Heart left ventricle (tissue), 16 donors: ENCODE measurements at regions not wholly inside any gene's neighbourhood (a gene's known extent, or its start where the extent isn't known, plus 50 kb on each side); places are given as distances from the start of the nearest gene placed in this dataset.

ENCODE experiments used
- ATAC-seq, 4 donors: fragments of 200-7000 bp; cut with Tn5 transposase; one replicate each; pipeline ENCODE4 v1.9.1; 2020 to 2022; ENCODE audit warnings: moderate library complexity in 4 of 4, mild to moderate bottlenecking in 3 of 4, moderate number of reproducible peaks in 1 of 4
- DNase-seq, 5 donors: peaks; one replicate each; pipeline ENCODE4 v3.0.0-alpha.2; 2020
- H3K27ac ChIP-seq, 12 donors: fragments of 200-600 bp; sonication (generic) in 4 of 12; one replicate each; pipeline versions ENCODE4 v1.5.0 to v1.8.0; 2016 to 2022; ENCODE audit warnings: mild to moderate bottlenecking in 2 of 12
- H3K27me3 ChIP-seq, 9 donors: fragments of 200-600 bp; sonication (generic) in 2 of 9; one replicate each; pipeline versions ENCODE4 v1.5.1 to v1.8.0; 2016 to 2022; ENCODE audit warnings: mild to moderate bottlenecking in 3 of 9
- H3K36me3 ChIP-seq, 9 donors: fragments of 200-600 bp; sonication (generic) in 2 of 9; one replicate each; pipeline versions ENCODE4 v1.5.0 to v1.8.0; 2018 to 2022; ENCODE audit warnings: mild to moderate bottlenecking in 2 of 9
- H3K4me1 ChIP-seq, 12 donors: fragments of 200-600 bp; sonication (generic) in 4 of 12; one replicate each; pipeline versions ENCODE4 v1.5.0 to v1.8.0; 2016 to 2022; ENCODE audit warnings: mild to moderate bottlenecking in 3 of 12
- H3K4me3 ChIP-seq, 12 donors: fragments of 200-600 bp; sonication (generic) in 4 of 12; one replicate each; pipeline versions ENCODE4 v1.5.0 to v1.8.0; 2017 to 2022; ENCODE audit warnings: mild to moderate bottlenecking in 9 of 12, moderate library complexity in 4 of 12
- H3K9me3 ChIP-seq, 12 donors: fragments of 200-600 bp; sonication (generic) in 4 of 12; one replicate each; pipeline versions ENCODE4 v1.5.0 to v1.8.0; 2016 to 2022; ENCODE audit warnings: mild to moderate bottlenecking in 1 of 12
- CTCF ChIP-seq, 12 donors: fragments of 200-600 bp; sonication (generic) in 4 of 12; IDR thresholded peaks; one replicate each; pipeline versions ENCODE4 v1.5.0 to v1.8.0; 2018 to 2022; ENCODE audit warnings: antibody characterized with exemption in 12 of 12, mild to moderate bottlenecking in 5 of 12
- POLR2A ChIP-seq, 2 donors: fragments of 450-650 bp; IDR thresholded peaks; one replicate each; pipeline ENCODE4 v1.6.1; 2017; ENCODE audit warnings: antibody characterized with exemption in 2 of 2, mild to moderate bottlenecking in 2 of 2, moderate library complexity in 2 of 2
- WGBS, 4 donors: extraction: QIAGEN DNeasy Blood & Tissue Kit in 2 of 4; methylation state at CpG; one replicate each; pipeline versions ENCODE4 v1.1.5 to v1.1.7; 2013 to 2018; 5-methylcytosine and 5-hydroxymethylcytosine counted together
- intact Hi-C, 10 donors: fragments of 100-400 bp; cut with DNase I; formaldehyde crosslinking; loops; one replicate each; pipeline versions ENCODE4 v1.11.1 to v1.14.2; 2022
- donor health status: ischemic (EF 13 %, LVEDD 7.1; RV severe dilation, severe dysfunction).
- donor health status: healthy with polysubstance abuse.
- donor health status: DM: no; HTN: yes; CAD: no.
- donor health status: DM: no; HTN: no; CAD: no.
- donor health status: ischemic (EF 25% LVEDD 6.9; RV normal size, moderate dysfunction).
- donor health status: ischemic (EF 25% LVEDD 5.7; RV mildly dilated, moderate dysfunction).
- donor health status: healthy.
- donor health status: DM: yes; HTN: yes; CAD: no.
- donor health status: ischemic (EF 35%, LVEDD 5.7; RV mildly dilated, moderate dysfunction).
- donor health status: nonischemic (EF 11% LVEDD 7.7; RV severe dilation, severe dysfunction).
- donor health status: DM: yes; HTN: yes; CAD: no.
- donor health status: PGD.
- donor health status: ischemic (EF 29% LVEDD 5.4; RV normal size, mild dysfunction).
- donor health status: nonischemic (EF 23%, LVEDD 6.1; RV moderate dilation, normal function).

GRCh38 chr1:239228451-239228850, 157.9 kb upstream of the CHRM3 start:
- Histone ChIP-seq H3K27ac (no peak overlapping the region), H3K4me3 (no peak overlapping the region), H3K4me1 (no peaks in the 10 kb centered on the region), H3K36me3 (no peaks in the 10 kb centered on the region), H3K9me3 (peaks cover 0 to 32% (median 13%) of the 10 kb centered on the region in 12 donors), H3K27me3 (no peaks in the 10 kb centered on the region)
- intact Hi-C loops, result no loop called here
- DNase-seq (no peak), ATAC-seq (no peak)
- TF ChIP-seq POLR2A (IDR thresholded peaks at IDR 0.05), result no peak

- no peak for TF ChIP-seq CTCF (IDR thresholded peaks at IDR 0.05)
- no peak for TF ChIP-seq POLR2A (IDR thresholded peaks at IDR 0.05)
- ATAC-seq (no peak), DNase-seq (no peak)
- Histone ChIP-seq H3K4me1 (no peaks in the 10 kb centered on the region), H3K27ac (no peak overlapping the region), H3K4me3 (no peak overlapping the region), H3K9me3 (peaks cover 0 to 62% (median 29%) of the 10 kb centered on the region in 12 donors), H3K36me3 (no peaks in the 10 kb centered on the region), H3K27me3 (no peaks in the 10 kb centered on the region)
- 69 to 75% (median 72%) methylated on average over 2 of the region's 2 CpGs for WGBS, 4 donors
- intact Hi-C loops, result no loop called here
Observed at GRCh38 chr1:239225396-239225795, 161.0 kb upstream of the CHRM3 start.

- no peak for ATAC-seq
- Histone ChIP-seq H3K27me3 (no peaks in the 10 kb centered on the region), H3K4me1 (no peaks in the 10 kb centered on the region), H3K9me3 (peaks cover 0 to 62% (median 29%) of the 10 kb centered on the region in 12 donors), H3K4me3 (no peak overlapping the region), H3K36me3 (no peaks in the 10 kb centered on the region), H3K27ac (no peak overlapping the region)
- WGBS, 4 donors, result 78 to 95% (median 86%) methylated on average over 2 of the region's 2 CpGs
- TF ChIP-seq CTCF (IDR thresholded peaks at IDR 0.05), result no peak
- TF ChIP-seq POLR2A (IDR thresholded peaks at IDR 0.05), result no peak
- no peak for DNase-seq
- intact Hi-C loops, result no loop called here
Observed at GRCh38 chr1:239224100-239224499, 162.3 kb upstream of the CHRM3 start.

DNA sequence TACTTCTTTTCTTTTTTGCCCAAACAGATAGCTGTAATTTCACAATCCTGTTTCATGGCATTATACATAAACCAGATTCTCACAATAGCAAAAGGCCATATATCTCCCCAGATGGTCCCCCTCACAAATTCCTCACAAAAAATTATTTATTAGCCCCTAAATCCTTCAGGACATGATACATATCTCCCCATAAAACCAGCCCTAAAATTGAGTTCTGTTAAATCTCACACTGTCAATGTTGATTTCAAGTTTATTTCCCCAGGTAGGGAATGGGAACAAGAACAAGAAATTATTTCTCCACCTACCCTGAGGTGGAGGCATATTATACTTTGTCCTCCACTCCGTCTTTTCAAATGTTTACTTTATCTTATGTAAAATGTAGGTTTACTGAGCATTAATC, 163.4 kb upstream of the CHRM3 start:
- Histone ChIP-seq H3K4me3 (no peak overlapping the region), H3K9me3 (peaks cover 0 to 62% (median 29%) of the 10 kb centered on the region in 12 donors), H3K27ac (no peak overlapping the region), H3K36me3 (no peaks in the 10 kb centered on the region), H3K4me1 (no peaks in the 10 kb centered on the region), H3K27me3 (no peaks in the 10 kb centered on the region)
- ATAC-seq, result no peak
- no peak for TF ChIP-seq POLR2A (IDR thresholded peaks at IDR 0.05)
- TF ChIP-seq CTCF (IDR thresholded peaks at IDR 0.05), result no peak
- no peak for DNase-seq
- intact Hi-C loops, result no loop called here
- WGBS, 4 donors, result 87 to 94% (median 90%) methylated on average over 1 of the region's 1 CpG

DNA sequence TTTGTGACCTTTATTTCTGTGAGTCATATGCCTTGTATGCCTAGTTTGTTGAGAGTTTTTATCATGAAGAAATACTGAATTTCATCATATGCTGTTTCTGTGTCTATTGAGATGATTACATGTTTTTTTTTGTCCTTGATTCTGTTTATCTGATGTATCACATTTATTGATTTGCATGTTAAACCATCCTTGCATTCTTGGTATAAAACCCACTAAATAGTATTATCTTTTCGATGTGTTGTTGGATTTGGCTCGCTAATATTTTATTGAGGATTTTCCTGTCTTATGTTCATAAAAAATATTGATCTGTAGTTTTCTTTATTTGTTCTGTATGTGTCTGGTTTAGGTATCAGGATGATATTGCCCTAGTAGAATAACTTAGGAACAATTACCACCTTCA, 164.7 kb upstream of the CHRM3 start:
- TF ChIP-seq POLR2A (IDR thresholded peaks at IDR 0.05) (no peak), CTCF (IDR thresholded peaks at IDR 0.05) (no peak)
- no peak for ATAC-seq
- Histone ChIP-seq H3K4me1 (no peaks in the 10 kb centered on the region), H3K27me3 (no peaks in the 10 kb centered on the region), H3K27ac (no peak overlapping the region), H3K9me3 (peaks cover 0 to 57% (median 26%) of the 10 kb centered on the region in 12 donors), H3K4me3 (no peak overlapping the region), H3K36me3 (no peaks in the 10 kb centered on the region)
- 89 to 94% (median 92%) methylated on average over 2 of the region's 2 CpGs for WGBS, 4 donors
- intact Hi-C loops, result no loop called here
- no peak for DNase-seq
